H9 (cell line): ENCODE measurements at regions not wholly inside any gene's neighbourhood (a gene's known extent, or its start where the extent isn't known, plus 50 kb on each side); places are given as distances from the start of the nearest gene placed in this dataset.

ENCODE experiments used
- DNase-seq: peaks from one replicate; pipeline ENCODE4 v3.0.0-alpha.2; 2017
- H2AFZ ChIP-seq: one replicate; pipeline ENCODE4 v1.6.1; 2013; ENCODE audit warnings: mild to moderate bottlenecking, low read length, control low read depth, moderate library complexity
- H2AK5ac ChIP-seq: 2 replicates; pipeline ENCODE4 v1.6.1; 2013; ENCODE audit warnings: low read length, control low read depth, mixed read lengths; ENCODE audit not compliant: insufficient read length
- H2BK120ac ChIP-seq: one replicate; pipeline ENCODE4 v1.6.1; 2013; ENCODE audit warnings: low read depth, mild to moderate bottlenecking, low read length, control low read depth, inconsistent platforms; ENCODE audit not compliant: poor library complexity, severe bottlenecking
- H2BK12ac ChIP-seq: 2 replicates; pipeline ENCODE4 v1.6.1; 2013; ENCODE audit warnings: low read length, control low read depth, mixed read lengths, low read depth; ENCODE audit not compliant: insufficient read length
- H2BK15ac ChIP-seq: 2 replicates; pipeline ENCODE4 v1.6.1; 2013; ENCODE audit warnings: low read depth, low read length, control low read depth
- H2BK20ac ChIP-seq: one replicate; pipeline ENCODE4 v1.6.1; 2013; ENCODE audit warnings: low read depth, mild to moderate bottlenecking, low read length, control low read depth, inconsistent platforms; ENCODE audit not compliant: poor library complexity, severe bottlenecking
- H2BK5ac ChIP-seq: 2 replicates; pipeline ENCODE4 v1.6.1; 2013; ENCODE audit warnings: low read length, control low read depth, mixed read lengths; ENCODE audit not compliant: insufficient read length
- H3K14ac ChIP-seq: 2 replicates; pipeline ENCODE4 v1.6.1; 2013; ENCODE audit warnings: low read length, control low read depth; ENCODE audit not compliant: insufficient read depth
- H3K18ac ChIP-seq: 2 replicates; pipeline ENCODE4 v1.6.1; 2013; ENCODE audit warnings: low read depth, mild to moderate bottlenecking, mixed read lengths, low read length, control low read depth; ENCODE audit not compliant: insufficient read length
- H3K23ac ChIP-seq: 2 replicates; pipeline ENCODE4 v1.6.1; 2013; ENCODE audit warnings: low read length, control low read depth, mixed read lengths, low read depth; ENCODE audit not compliant: insufficient read length
- H3K23me2 ChIP-seq: 2 replicates; pipeline ENCODE4 v1.6.1; 2013; ENCODE audit warnings: low read depth, mild to moderate bottlenecking, mixed read lengths, low read length, control low read depth; ENCODE audit not compliant: insufficient read length, poor library complexity, severe bottlenecking
- H3K27ac ChIP-seq: 2 replicates; pipeline ENCODE4 v1.5.1; 2013; ENCODE audit warnings: low read length, control low read depth, mixed read lengths, low read depth; ENCODE audit not compliant: insufficient read length
- H3K27me3 ChIP-seq: 2 replicates; pipeline ENCODE4 v1.6.1; 2013; ENCODE audit warnings: low read length, control low read depth, inconsistent platforms; ENCODE audit not compliant: insufficient read depth
- H3K4ac ChIP-seq: 2 replicates; pipeline ENCODE4 v1.6.1; 2013; ENCODE audit warnings: low read depth, mild to moderate bottlenecking, control low read depth, inconsistent platforms, low read length, moderate library complexity
- H3K4me1 ChIP-seq: 2 replicates; pipeline ENCODE4 v1.6.1; 2013; ENCODE audit warnings: low read length, control low read depth, inconsistent platforms; ENCODE audit not compliant: insufficient read depth
- H3K4me2 ChIP-seq: 2 replicates; pipeline ENCODE4 v1.6.1; 2013; ENCODE audit warnings: low read length, control low read depth, mixed read lengths; ENCODE audit not compliant: insufficient read length, insufficient read depth
- H3K56ac ChIP-seq: 2 replicates; pipeline ENCODE4 v1.6.1; 2013; ENCODE audit warnings: low read depth, mild to moderate bottlenecking, mixed read lengths, low read length, control low read depth; ENCODE audit not compliant: insufficient read length
- H3K79me1 ChIP-seq: 2 replicates; pipeline ENCODE4 v1.6.1; 2013; ENCODE audit warnings: low read depth, mild to moderate bottlenecking, moderate library complexity, low read length, control low read depth, inconsistent platforms; ENCODE audit not compliant: insufficient read depth, poor library complexity, severe bottlenecking
- H3K79me2 ChIP-seq: 2 replicates; pipeline ENCODE4 v1.6.1; 2013; ENCODE audit warnings: low read length, control low read depth, inconsistent platforms; ENCODE audit not compliant: insufficient read depth
- H3K9ac ChIP-seq: 2 replicates; pipeline ENCODE4 v1.6.1; 2013; ENCODE audit warnings: low read length, control low read depth, mixed read lengths; ENCODE audit not compliant: insufficient read length; ENCODE audit errors: extremely low read depth
- H3K9me3 ChIP-seq: one replicate; pipeline ENCODE4 v1.6.1; 2013; ENCODE audit warnings: low read depth, low read length, inconsistent platforms; ENCODE audit not compliant: control insufficient read depth
- H3T11ph ChIP-seq: one replicate; pipeline ENCODE4 v1.6.1; 2013; ENCODE audit warnings: mild to moderate bottlenecking, low read length, control low read depth, inconsistent platforms
- H4K20me1 ChIP-seq: one replicate; pipeline ENCODE4 v1.6.1; 2013; ENCODE audit not compliant: control insufficient read depth, insufficient read length, insufficient read depth
- H4K5ac ChIP-seq: 2 replicates; pipeline ENCODE4 v1.6.1; 2013; ENCODE audit warnings: low read depth, mild to moderate bottlenecking, mixed read lengths, low read length, control low read depth; ENCODE audit not compliant: insufficient read length
- H4K8ac ChIP-seq: replicated peaks from 2 replicates; pipeline ENCODE4 v1.6.1; 2013; ENCODE audit warnings: low read length, control low read depth, mixed read lengths, low read depth; ENCODE audit not compliant: insufficient read length
- H4K91ac ChIP-seq: 2 replicates; pipeline ENCODE4 v1.6.1; 2013; ENCODE audit warnings: low read depth, mild to moderate bottlenecking, moderate library complexity, mixed read lengths, low read length, control low read depth; ENCODE audit not compliant: insufficient read length
- H3K27ac Mint-ChIP-seq, 3 experiments: 2 replicates in 2 of 3; 3 replicates in 1 of 3; pipeline ENCODE4 v1.8.0; 2020 to 2021; ENCODE audit warnings: mixed read lengths in 3 of 3, mild to moderate bottlenecking in 1 of 3, moderate library complexity in 1 of 3
- H3K27me3 Mint-ChIP-seq: 2 replicates; pipeline ENCODE4 v1.8.0; 2021; ENCODE audit warnings: low read depth, mild to moderate bottlenecking, moderate library complexity, mixed read lengths
- H3K36me3 Mint-ChIP-seq, 3 experiments: 2 replicates in 2 of 3; 3 replicates in 1 of 3; pipeline ENCODE4 v1.8.0; 2020 to 2021; ENCODE audit warnings: low read depth in 3 of 3, mixed read lengths in 3 of 3; ENCODE audit not compliant: insufficient read depth in 1 of 3
- H3K4me1 Mint-ChIP-seq, 2 experiments: 2 replicates each; pipeline ENCODE4 v1.8.0; 2020; ENCODE audit warnings: mixed read lengths in 2 of 2
- H3K4me3 Mint-ChIP-seq, 2 experiments: 2 replicates in 1 of 2; 3 replicates in 1 of 2; pipeline ENCODE4 v1.8.0; 2020 to 2021; ENCODE audit warnings: mild to moderate bottlenecking in 2 of 2, mixed read lengths in 2 of 2, moderate library complexity in 1 of 2
- H3K9me3 Mint-ChIP-seq, 2 experiments: 2 replicates in 1 of 2; 3 replicates in 1 of 2; pipeline ENCODE4 v1.8.0; 2020; ENCODE audit warnings: mild to moderate bottlenecking in 2 of 2, mixed read lengths in 2 of 2, moderate library complexity in 1 of 2
- WGBS: extraction: QIAGEN DNeasy Blood & Tissue Kit; methylation state at CpG from one replicate; pipeline ENCODE4 v1.1.7; 2013; ENCODE audit warnings: missing lambda C conversion rate, low lambda C conversion rate, mixed read lengths; ENCODE audit not compliant: insufficient read length; ENCODE audit errors: extremely low coverage; 5-methylcytosine and 5-hydroxymethylcytosine counted together
- TF ChIP-seq, protein P1 (sequence below): fragments of 200-600 bp; sonication (generic); conservative IDR thresholded peaks from 3 replicates; pipeline ENCODE4 v1.8.0; 2021; ENCODE audit warnings: antibody characterized with exemption, mild to moderate bottlenecking

DNA sequence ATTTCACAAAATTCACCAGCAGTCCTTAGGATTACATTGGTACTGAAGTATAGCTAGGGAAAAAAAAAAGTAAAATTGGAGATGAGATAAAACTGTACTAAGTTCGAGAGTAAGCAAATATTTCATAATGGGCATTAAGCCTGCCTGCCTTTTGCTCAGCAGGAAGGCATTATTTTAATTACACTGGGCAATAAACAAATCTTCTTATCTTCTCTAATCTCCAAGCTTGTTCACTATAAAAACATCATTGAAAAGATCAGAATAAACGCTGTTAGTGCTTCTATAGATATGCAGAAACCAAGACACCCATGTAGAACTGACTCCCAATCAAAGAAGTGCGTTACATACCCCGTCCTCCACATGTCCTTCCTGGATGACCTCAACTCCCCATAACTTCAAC, 174.2 kb upstream of the CHODL start:
- H3K79me1 ChIP-seq = no peaks in the 10 kb centered on the region
- no peak overlapping the region for H3K23ac ChIP-seq
- no peak overlapping the region for H3K18ac ChIP-seq
- H3K14ac ChIP-seq = no peak overlapping the region
- no peak overlapping the region for H2BK15ac ChIP-seq
- no peaks in the 10 kb centered on the region for H4K20me1 ChIP-seq
- no peaks in the 10 kb centered on the region for H3K27me3 ChIP-seq
- WGBS = no CpG with 5 or more reads among the region's 4 CpGs
- H3K9me3 ChIP-seq = no peaks in the 10 kb centered on the region
- Mint-ChIP-seq H3K4me3 (no peak overlapping the region), H3K36me3 (no peaks in the 10 kb centered on the region; a peak in 1 of 7 replicates), H3K9me3 (no peaks in the 10 kb centered on the region), H3K27me3 (no peaks in the 10 kb centered on the region), H3K27ac (peak overlapping the region in 1 of 3 experiments; percentile 79; a peak in 1 of 7 replicates), H3K4me1 (peaks cover 6 to 9% of the 10 kb centered on the region in 2 experiments; a peak in 3 of 4 replicates)
- H3K4me2 ChIP-seq = no peak overlapping the region
- no peak overlapping the region for H2AK5ac ChIP-seq
- H3K4ac ChIP-seq = no peak overlapping the region
- no peak overlapping the region for H2BK20ac ChIP-seq
- H2BK5ac ChIP-seq = no peak overlapping the region
- no peak overlapping the region for H2BK12ac ChIP-seq
- TF ChIP-seq, protein P1, sequence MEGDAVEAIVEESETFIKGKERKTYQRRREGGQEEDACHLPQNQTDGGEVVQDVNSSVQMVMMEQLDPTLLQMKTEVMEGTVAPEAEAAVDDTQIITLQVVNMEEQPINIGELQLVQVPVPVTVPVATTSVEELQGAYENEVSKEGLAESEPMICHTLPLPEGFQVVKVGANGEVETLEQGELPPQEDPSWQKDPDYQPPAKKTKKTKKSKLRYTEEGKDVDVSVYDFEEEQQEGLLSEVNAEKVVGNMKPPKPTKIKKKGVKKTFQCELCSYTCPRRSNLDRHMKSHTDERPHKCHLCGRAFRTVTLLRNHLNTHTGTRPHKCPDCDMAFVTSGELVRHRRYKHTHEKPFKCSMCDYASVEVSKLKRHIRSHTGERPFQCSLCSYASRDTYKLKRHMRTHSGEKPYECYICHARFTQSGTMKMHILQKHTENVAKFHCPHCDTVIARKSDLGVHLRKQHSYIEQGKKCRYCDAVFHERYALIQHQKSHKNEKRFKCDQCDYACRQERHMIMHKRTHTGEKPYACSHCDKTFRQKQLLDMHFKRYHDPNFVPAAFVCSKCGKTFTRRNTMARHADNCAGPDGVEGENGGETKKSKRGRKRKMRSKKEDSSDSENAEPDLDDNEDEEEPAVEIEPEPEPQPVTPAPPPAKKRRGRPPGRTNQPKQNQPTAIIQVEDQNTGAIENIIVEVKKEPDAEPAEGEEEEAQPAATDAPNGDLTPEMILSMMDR = no peak
- no peak overlapping the region for H3K27ac ChIP-seq
- DNase-seq = no peak
- no peak overlapping the region for H4K5ac ChIP-seq
- no peak overlapping the region for H2BK120ac ChIP-seq
- no peak overlapping the region for H3T11ph ChIP-seq
- H3K9ac ChIP-seq = no peak overlapping the region
- no peak overlapping the region for H3K56ac ChIP-seq
- no peaks in the 10 kb centered on the region for H3K79me2 ChIP-seq
- H3K4me1 ChIP-seq = no peaks in the 10 kb centered on the region
- no peak overlapping the region for H4K8ac ChIP-seq
- H2AFZ ChIP-seq = no peak overlapping the region
- H3K23me2 ChIP-seq = no peaks in the 10 kb centered on the region
- H4K91ac ChIP-seq = no peak overlapping the region
